Panc1 (cell line): ENCODE measurements at regions not wholly inside any gene's neighbourhood (a gene's known extent, or its start where the extent isn't known, plus 50 kb on each side); places are given as distances from the start of the nearest gene placed in this dataset.

Experiments used
- CTCF ChIP-seq: fragments of 450-650 bp; IDR thresholded peaks from 2 replicates; pipeline ENCODE4 v1.5.1; 2017; ENCODE audit warnings: mild to moderate bottlenecking
- POLR2AphosphoS5 ChIP-seq: IDR thresholded peaks from 2 replicates; pipeline ENCODE4 v1.6.1; 2012; ENCODE audit warnings: mild to moderate bottlenecking, low read depth, low read length, moderate library complexity
- REST ChIP-seq, 2 experiments: IDR thresholded peaks; 2 replicates each; pipeline ENCODE4 v1.6.1; 2011 to 2012; ENCODE audit warnings: low read depth in 2 of 2, control low read depth in 1 of 2, low read length in 1 of 2, mild to moderate bottlenecking in 1 of 2, moderate library complexity in 1 of 2; ENCODE audit not compliant: insufficient read depth in 1 of 2
- SIN3A ChIP-seq: IDR thresholded peaks from 2 replicates; pipeline ENCODE4 v1.6.1; 2012; ENCODE audit warnings: low read depth, mild to moderate bottlenecking, low read length, moderate library complexity, borderline replicate concordance; ENCODE audit not compliant: insufficient read depth
- TCF7L2 ChIP-seq: IDR thresholded peaks from 2 replicates; pipeline ENCODE4 v1.6.1; 2011; ENCODE audit warnings: mild to moderate bottlenecking, low read depth, low read length, inconsistent platforms

GRCh38 chr5:1955586-1955985 lies 72.9 kb upstream of the IRX4 start:
- TF ChIP-seq CTCF = no peak
- no peak for TF ChIP-seq REST (IDR thresholded peaks at IDR 0.05; ENCODE audit: insufficient read depth in 1 of 2, low read depth in 2 of 2, low read length in 1 of 2)
- no peak for TF ChIP-seq POLR2AphosphoS5
- no peak for TF ChIP-seq TCF7L2
- no peak for TF ChIP-seq SIN3A
